ENCODE measurements at regions not wholly inside any gene's neighbourhood (a gene's known extent, or its start where the extent isn't known, plus 50 kb on each side); places are given as distances from the start of the nearest gene placed in this dataset.

GRCh38 chr15:46450810-46451182, 816.0 kb downstream of the SQOR start (continued):
- TF ChIP-seq PAXIP1 (CRISPR knock-in tag; conservative IDR thresholded peaks at IDR 0.05): 0 out of 2 replicates have a peak, but pooled peaks have one; percentile 25
- no peak for TF ChIP-seq HNF4A (CRISPR knock-in tag; IDR thresholded peaks at IDR 0.05)
- TF ChIP-seq DNMT1 (CRISPR knock-in tag; IDR thresholded peaks at IDR 0.05): no peak
- no peak for TF ChIP-seq YY1 (IDR thresholded peaks at IDR 0.05; ENCODE audit: insufficient read depth, insufficient replicate concordance, low read depth, low read length)
- peak; percentile 23; the same call in 1 of the 2 replicates for TF ChIP-seq BCL6 (CRISPR knock-in tag; IDR thresholded peaks at IDR 0.05)
- TF ChIP-seq, protein P1, sequence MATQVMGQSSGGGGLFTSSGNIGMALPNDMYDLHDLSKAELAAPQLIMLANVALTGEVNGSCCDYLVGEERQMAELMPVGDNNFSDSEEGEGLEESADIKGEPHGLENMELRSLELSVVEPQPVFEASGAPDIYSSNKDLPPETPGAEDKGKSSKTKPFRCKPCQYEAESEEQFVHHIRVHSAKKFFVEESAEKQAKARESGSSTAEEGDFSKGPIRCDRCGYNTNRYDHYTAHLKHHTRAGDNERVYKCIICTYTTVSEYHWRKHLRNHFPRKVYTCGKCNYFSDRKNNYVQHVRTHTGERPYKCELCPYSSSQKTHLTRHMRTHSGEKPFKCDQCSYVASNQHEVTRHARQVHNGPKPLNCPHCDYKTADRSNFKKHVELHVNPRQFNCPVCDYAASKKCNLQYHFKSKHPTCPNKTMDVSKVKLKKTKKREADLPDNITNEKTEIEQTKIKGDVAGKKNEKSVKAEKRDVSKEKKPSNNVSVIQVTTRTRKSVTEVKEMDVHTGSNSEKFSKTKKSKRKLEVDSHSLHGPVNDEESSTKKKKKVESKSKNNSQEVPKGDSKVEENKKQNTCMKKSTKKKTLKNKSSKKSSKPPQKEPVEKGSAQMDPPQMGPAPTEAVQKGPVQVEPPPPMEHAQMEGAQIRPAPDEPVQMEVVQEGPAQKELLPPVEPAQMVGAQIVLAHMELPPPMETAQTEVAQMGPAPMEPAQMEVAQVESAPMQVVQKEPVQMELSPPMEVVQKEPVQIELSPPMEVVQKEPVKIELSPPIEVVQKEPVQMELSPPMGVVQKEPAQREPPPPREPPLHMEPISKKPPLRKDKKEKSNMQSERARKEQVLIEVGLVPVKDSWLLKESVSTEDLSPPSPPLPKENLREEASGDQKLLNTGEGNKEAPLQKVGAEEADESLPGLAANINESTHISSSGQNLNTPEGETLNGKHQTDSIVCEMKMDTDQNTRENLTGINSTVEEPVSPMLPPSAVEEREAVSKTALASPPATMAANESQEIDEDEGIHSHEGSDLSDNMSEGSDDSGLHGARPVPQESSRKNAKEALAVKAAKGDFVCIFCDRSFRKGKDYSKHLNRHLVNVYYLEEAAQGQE (IDR thresholded peaks at IDR 0.05; ENCODE audit: borderline replicate concordance in 1 of 2, low read depth in 1 of 2, low read length in 2 of 2): no peak
- no peak for TF ChIP-seq TOE1 (CRISPR knock-in tag; IDR thresholded peaks at IDR 0.05)
- TF ChIP-seq EP300 (IDR thresholded peaks at IDR 0.05; ENCODE audit: low read depth in 2 of 2, low read length in 2 of 2): peak in 1 of 2 experiments; percentile 30; a peak in 1 of 4 replicates
- TF ChIP-seq EP300 (CRISPR knock-in tag; IDR thresholded peaks at IDR 0.05; ENCODE audit: borderline replicate concordance): no peak
